Mammary epithelial cell (primary cell): ENCODE measurements at regions not wholly inside any gene's neighbourhood (a gene's known extent, or its start where the extent isn't known, plus 50 kb on each side); places are given as distances from the start of the nearest gene placed in this dataset.

Experiments
- CTCF ChIP-seq, 2 donors: IDR thresholded peaks in 1 of 2; conservative IDR thresholded peaks in 1 of 2; 2 replicates each; pipeline ENCODE4 v1.5.1; 2011 to 2012; ENCODE audit warnings: inconsistent platforms in 2 of 2, low read length in 2 of 2, mild to moderate bottlenecking in 2 of 2, control low read depth in 1 of 2, low read depth in 1 of 2; ENCODE audit not compliant: insufficient read depth in 1 of 2; ENCODE audit errors: extremely low read depth in 1 of 2
- EZH2 ChIP-seq: IDR thresholded peaks from 2 replicates; pipeline ENCODE4 v1.6.1; 2012; ENCODE audit warnings: low read length, inconsistent platforms, borderline replicate concordance

DNA sequence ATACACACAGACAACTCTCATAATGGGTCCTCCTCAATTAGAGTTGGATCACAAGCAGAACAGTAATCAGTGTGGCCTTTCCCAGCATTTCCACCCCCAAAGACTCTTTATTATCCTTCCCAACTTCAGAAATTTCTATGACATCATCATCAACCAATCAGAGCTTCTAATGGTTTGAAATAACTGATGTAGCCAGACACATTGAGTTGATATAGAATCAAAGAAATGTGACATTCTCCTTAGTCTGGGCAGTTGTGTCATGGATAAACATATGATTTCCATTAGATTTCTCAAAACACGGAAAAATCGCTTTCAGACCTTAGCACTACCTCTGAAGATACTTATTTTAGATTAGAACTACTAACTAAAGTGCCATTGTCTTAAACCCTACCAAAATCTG is 75.7 kb upstream of the NFIB start:
- TF ChIP-seq EZH2 (no peak), CTCF (conservative IDR thresholded peaks at IDR 0.05 in 1 of 2, IDR thresholded peaks at IDR 0.05 in 1 of 2; ENCODE audit: extremely low read depth in 1 of 2, insufficient read depth in 1 of 2, low read depth in 1 of 2, low read length in 2 of 2) (no peak)
